Lung (tissue), 11 donors: ENCODE measurements at regions not wholly inside any gene's neighbourhood (a gene's known extent, or its start where the extent isn't known, plus 50 kb on each side); places are given as distances from the start of the nearest gene placed in this dataset.

ENCODE experiments used
- ATAC-seq: fragments of 200-7000 bp; cut with Tn5 transposase; one replicate; pipeline ENCODE4 v1.9.1; 2020; ENCODE audit warnings: moderate number of reproducible peaks; ENCODE audit not compliant: insufficient read depth, low FRiP score
- DNase-seq, 3 donors: peaks; one replicate each; pipeline ENCODE4 v3.0.0-alpha.2; 2013 to 2017
- H3K27ac ChIP-seq, 2 donors: one replicate each; pipeline ENCODE4 v1.5.1; 2013; ENCODE audit warnings: mild to moderate bottlenecking in 2 of 2, moderate library complexity in 2 of 2, control low read depth in 1 of 2, inconsistent platforms in 1 of 2, low read depth in 1 of 2, low read length in 1 of 2
- H3K27me3 ChIP-seq, 3 donors: one replicate each; pipeline ENCODE4 v1.5.1; 2013; ENCODE audit warnings: low read length in 2 of 3; ENCODE audit not compliant: control insufficient read depth in 3 of 3, insufficient read depth in 3 of 3
- H3K36me3 ChIP-seq, 4 donors: one replicate each; pipeline ENCODE4 v1.5.1; 2013; ENCODE audit warnings: low read length in 4 of 4, mild to moderate bottlenecking in 1 of 4, moderate library complexity in 1 of 4; ENCODE audit not compliant: control insufficient read depth in 4 of 4, insufficient read depth in 4 of 4
- H3K4me1 ChIP-seq, 5 donors: one replicate each; pipeline ENCODE4 v1.5.1; 2013; ENCODE audit warnings: low read length in 5 of 5, mild to moderate bottlenecking in 2 of 5, moderate library complexity in 1 of 5; ENCODE audit not compliant: control insufficient read depth in 5 of 5, insufficient read depth in 5 of 5
- H3K4me3 ChIP-seq: one replicate; pipeline ENCODE4 v1.5.1; 2013; ENCODE audit warnings: mild to moderate bottlenecking, control low read depth, moderate library complexity
- H3K9ac ChIP-seq, 2 donors: one replicate each; pipeline ENCODE4 v1.5.1; 2013; ENCODE audit warnings: low read length in 2 of 2, control low read depth in 1 of 2; ENCODE audit not compliant: insufficient read depth in 1 of 2
- H3K9me3 ChIP-seq, 4 donors: one replicate each; pipeline ENCODE4 v1.5.1; 2013; ENCODE audit warnings: low read length in 3 of 4, mild to moderate bottlenecking in 1 of 4, moderate library complexity in 1 of 4; ENCODE audit not compliant: control insufficient read depth in 4 of 4, insufficient read depth in 3 of 4
- CTCF ChIP-seq: IDR thresholded peaks from 2 replicates; pipeline ENCODE4 v1.5.1; 2012; ENCODE audit warnings: mild to moderate bottlenecking; ENCODE audit errors: control extremely low read depth, extremely low read depth
- WGBS, 2 donors: extraction: QIAGEN DNeasy Blood & Tissue Kit; methylation state at CpG; one replicate each; pipeline ENCODE4 v1.1.7; 2013; 5-methylcytosine and 5-hydroxymethylcytosine counted together
- donor health status: control.
- donor health status: control.
- donor health status: Bipolar disorder and iron deficiency.
- donor health status: healthy.
- donor health status: DM: yes; HTN: yes; CAD: no.

GRCh38 chr2:129375632-129376425 is 603.6 kb upstream of the RAB6C start:
- H3K4me1 ChIP-seq: no peaks in the 10 kb centered on the region
- no peak overlapping the region for H3K27ac ChIP-seq
- 82 to 86% methylated on average over 13 of the region's 13 CpGs for WGBS, 2 donors
- no peak overlapping the region for H3K4me3 ChIP-seq
- TF ChIP-seq CTCF: no peak
- H3K9me3 ChIP-seq: no peaks in the 10 kb centered on the region
- ATAC-seq (no peak), DNase-seq (no peak)
- no peaks in the 10 kb centered on the region for H3K27me3 ChIP-seq
- no peaks in the 10 kb centered on the region for H3K36me3 ChIP-seq
- no peak overlapping the region for H3K9ac ChIP-seq

GRCh38 chr2:129376426-129377077 is 602.9 kb upstream of the RAB6C start:
- no peaks in the 10 kb centered on the region for H3K36me3 ChIP-seq
- no peak overlapping the region for H3K9ac ChIP-seq
- 75 to 83% methylated on average over 16 of the region's 16 CpGs for WGBS, 2 donors
- H3K4me3 ChIP-seq: no peak overlapping the region
- no peak for DNase-seq
- no peaks in the 10 kb centered on the region for H3K4me1 ChIP-seq
- no peaks in the 10 kb centered on the region for H3K9me3 ChIP-seq
- no peak overlapping the region for H3K27ac ChIP-seq
- no peak for TF ChIP-seq CTCF
- no peaks in the 10 kb centered on the region for H3K27me3 ChIP-seq
- ATAC-seq: no peak

GRCh38 chr2:129377078-129377469 is 602.4 kb upstream of the RAB6C start:
- Histone ChIP-seq H3K4me3 (no peak overlapping the region), H3K27me3 (no peaks in the 10 kb centered on the region), H3K9ac (no peak overlapping the region), H3K36me3 (no peaks in the 10 kb centered on the region), H3K27ac (no peak overlapping the region), H3K9me3 (no peaks in the 10 kb centered on the region), H3K4me1 (no peaks in the 10 kb centered on the region)
- 75 to 76% methylated on average over 4 of the region's 4 CpGs for WGBS, 2 donors
- ATAC-seq: no peak
- no peak for DNase-seq
- TF ChIP-seq CTCF: no peak
